Caco-2 (cell line): ENCODE measurements at regions not wholly inside any gene's neighbourhood (a gene's known extent, or its start where the extent isn't known, plus 50 kb on each side); places are given as distances from the start of the nearest gene placed in this dataset.

Experiments used
- BruUV-seq: library from RNA; stranded (reverse); fragments of 400-500 nt; replicated peaks from 2 replicates; lab custom pipeline; 2021; lab: Mats Ljungman, UMichigan
- CTCF ChIA-PET: fragments of 300-600 bp; sonication (Branson Sonifier 250); formaldehyde crosslinking; loops from one replicate; lab custom pipeline; 2022; ENCODE audit warnings: antibody characterized with exemption; lab: Charles Lee
- POLR2A ChIA-PET: fragments of 300-600 bp; sonication (Branson Sonifier 250); formaldehyde crosslinking; loops from one replicate; lab custom pipeline; 2022; ENCODE audit warnings: antibody characterized with exemption; lab: Charles Lee
- DNase-seq, 2 experiments: peaks; one replicate each; pipeline versions ENCODE4 v3.0.0 to v3.0.0-alpha.2; 2020 to 2022
- H3K27me3 ChIP-seq: replicated peaks from 2 replicates; pipeline ENCODE4 v1.6.0; 2011; ENCODE audit warnings: low read length; ENCODE audit not compliant: control insufficient read depth, insufficient read depth
- H3K36me3 ChIP-seq: 2 replicates; pipeline ENCODE4 v1.5.1; 2011; ENCODE audit warnings: low read length; ENCODE audit not compliant: control insufficient read depth, insufficient read depth
- H3K4me1 ChIP-seq: fragments of 250-450 bp; sonication (Bioruptor Pico); 2 replicates; pipeline ENCODE4 v1.5.1; 2020; ENCODE audit warnings: mild to moderate bottlenecking
- H3K4me3 ChIP-seq: 2 replicates; pipeline ENCODE4 v1.5.1; 2011; ENCODE audit warnings: low read depth, mild to moderate bottlenecking, control low read depth, low read length
- H3K9me3 ChIP-seq: fragments of 250-450 bp; sonication (Bioruptor Pico); 2 replicates; pipeline ENCODE4 v1.5.1; 2020; ENCODE audit warnings: mild to moderate bottlenecking, moderate library complexity
- H3K27ac Mint-ChIP-seq: one replicate; pipeline ENCODE4 v1.8.0; 2022; ENCODE audit warnings: mixed read lengths; ENCODE audit not compliant: unreplicated experiment
- H3K27me3 Mint-ChIP-seq: one replicate; pipeline ENCODE4 v1.8.0; 2022; ENCODE audit warnings: mixed read lengths; ENCODE audit not compliant: insufficient read depth, unreplicated experiment
- H3K36me3 Mint-ChIP-seq: one replicate; pipeline ENCODE4 v1.8.0; 2022; ENCODE audit warnings: mild to moderate bottlenecking, mixed read lengths; ENCODE audit not compliant: insufficient read depth, unreplicated experiment
- H3K4me1 Mint-ChIP-seq: one replicate; pipeline ENCODE4 v1.8.0; 2022; ENCODE audit warnings: low read depth, mixed read lengths; ENCODE audit not compliant: unreplicated experiment
- H3K4me3 Mint-ChIP-seq: one replicate; pipeline ENCODE4 v1.8.0; 2022; ENCODE audit warnings: mild to moderate bottlenecking, moderate library complexity, mixed read lengths; ENCODE audit not compliant: unreplicated experiment
- H3K9me3 Mint-ChIP-seq: one replicate; pipeline ENCODE4 v1.8.0; 2022; ENCODE audit warnings: mixed read lengths; ENCODE audit not compliant: unreplicated experiment
- CTCF ChIP-seq, 2 experiments: fragments of 200-600 bp in 1 of 2; IDR thresholded peaks; 1 replicate in 1 of 2; 2 replicates in 1 of 2; pipeline versions ENCODE4 v1.5.1 to v1.8.0; 2011 to 2022; ENCODE audit warnings: antibody characterized with exemption in 1 of 2, control low read depth in 1 of 2, inconsistent platforms in 1 of 2, low read depth in 1 of 2, low read length in 1 of 2, mild to moderate bottlenecking in 1 of 2, moderate library complexity in 1 of 2; ENCODE audit not compliant: insufficient read depth in 1 of 2, severe bottlenecking in 1 of 2, unreplicated experiment in 1 of 2
- intact Hi-C: fragments of 100-400 bp; cut with micrococcal nuclease; formaldehyde crosslinking; loops from one replicate; pipeline ENCODE4 v1.10.0; 2022; ENCODE audit not compliant: unreplicated experiment

GRCh38 chr4:62676962-62677361 lies 1476.8 kb downstream of the ADGRL3 start:
- Mint-ChIP-seq H3K27ac (no peak overlapping the region), H3K36me3 (no peaks in the 10 kb centered on the region), H3K4me1 (no peaks in the 10 kb centered on the region), H3K4me3 (no peak overlapping the region), H3K9me3 (no peaks in the 10 kb centered on the region), H3K27me3 (no peaks in the 10 kb centered on the region)
- Histone ChIP-seq H3K27me3 (no peaks in the 10 kb centered on the region), H3K4me1 (no peaks in the 10 kb centered on the region), H3K36me3 (no peaks in the 10 kb centered on the region), H3K9me3 (no peaks in the 10 kb centered on the region), H3K4me3 (no peak overlapping the region)
- no peak for TF ChIP-seq CTCF (IDR thresholded peaks at IDR 0.05; ENCODE audit: insufficient read depth in 1 of 2, low read depth in 1 of 2, low read length in 1 of 2, severe bottlenecking in 1 of 2, unreplicated experiment in 1 of 2)
- ChIA-PET POLR2A (no interaction called here), CTCF (no interaction called here)
- intact Hi-C loops, result no loop called here
- no TSS peak for BruUV-seq
- no peak for DNase-seq

- no peak for DNase-seq
- CTCF ChIA-PET, result no interaction called here
- POLR2A ChIA-PET, result no interaction called here
- intact Hi-C loops, result no loop called here
- Mint-ChIP-seq H3K4me3 (no peak overlapping the region), H3K4me1 (no peaks in the 10 kb centered on the region), H3K9me3 (no peaks in the 10 kb centered on the region), H3K27ac (no peak overlapping the region), H3K27me3 (no peaks in the 10 kb centered on the region), H3K36me3 (no peaks in the 10 kb centered on the region)
- Histone ChIP-seq H3K4me3 (no peak overlapping the region), H3K4me1 (no peaks in the 10 kb centered on the region), H3K9me3 (no peaks in the 10 kb centered on the region), H3K36me3 (no peaks in the 10 kb centered on the region), H3K27me3 (no peaks in the 10 kb centered on the region)
- no TSS peak for BruUV-seq
- TF ChIP-seq CTCF (IDR thresholded peaks at IDR 0.05; ENCODE audit: insufficient read depth in 1 of 2, low read depth in 1 of 2, low read length in 1 of 2, severe bottlenecking in 1 of 2, unreplicated experiment in 1 of 2), result no peak
These were observed 1470.4 kb downstream of the ADGRL3 start for GRCh38 chr4:62670514-62670913.

DNA sequence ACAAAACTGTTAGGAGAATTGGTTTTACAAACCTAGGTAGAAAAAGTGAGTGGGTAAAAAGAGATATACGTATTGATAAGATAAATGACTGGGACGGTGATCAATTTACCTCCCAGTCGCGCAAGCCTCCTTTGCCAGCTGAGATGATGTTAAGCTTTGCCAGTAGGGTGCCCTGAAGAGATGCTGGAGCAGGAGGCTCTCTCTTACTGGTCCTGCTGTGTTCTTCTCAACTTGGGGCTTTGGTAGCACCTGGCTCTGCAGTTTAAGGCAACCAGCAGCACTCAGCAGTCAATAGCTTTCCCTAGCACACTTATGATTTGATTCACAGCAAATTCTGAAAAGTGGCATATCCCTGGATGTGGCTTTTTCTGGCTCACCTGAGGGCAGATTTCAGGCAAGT lies 1461.7 kb downstream of the ADGRL3 start:
- Histone ChIP-seq H3K27me3 (no peaks in the 10 kb centered on the region), H3K9me3 (no peaks in the 10 kb centered on the region), H3K4me1 (no peaks in the 10 kb centered on the region), H3K4me3 (no peak overlapping the region), H3K36me3 (no peaks in the 10 kb centered on the region)
- no peak for TF ChIP-seq CTCF (IDR thresholded peaks at IDR 0.05; ENCODE audit: insufficient read depth in 1 of 2, low read depth in 1 of 2, low read length in 1 of 2, severe bottlenecking in 1 of 2, unreplicated experiment in 1 of 2)
- DNase-seq, result no peak
- intact Hi-C loops, result no loop called here
- Mint-ChIP-seq H3K9me3 (no peaks in the 10 kb centered on the region), H3K4me3 (no peak overlapping the region), H3K4me1 (no peaks in the 10 kb centered on the region), H3K36me3 (no peaks in the 10 kb centered on the region), H3K27me3 (no peaks in the 10 kb centered on the region), H3K27ac (no peak overlapping the region)
- BruUV-seq, result no TSS peak
- POLR2A ChIA-PET, result no interaction called here
- CTCF ChIA-PET, result no interaction called here
